H7 (cell line): ENCODE measurements at regions not wholly inside any gene's neighbourhood (a gene's known extent, or its start where the extent isn't known, plus 50 kb on each side); places are given as distances from the start of the nearest gene placed in this dataset.
"Not testable (repeated sequence)": the region's sequence is repeated elsewhere in the genome, so short reads cannot be mapped to it uniquely, and the experiment has no call there.

Experiments
- DNase-seq: peaks from one replicate; pipeline ENCODE4 v3.0.0; 2012
- H3K27me3 ChIP-seq: 2 replicates; pipeline ENCODE4 v1.6.0; 2011; ENCODE audit warnings: mild to moderate bottlenecking, low read length; ENCODE audit not compliant: control insufficient read depth, insufficient read depth
- H3K36me3 ChIP-seq: replicated peaks from 2 replicates; pipeline ENCODE4 v1.5.1; 2011; ENCODE audit warnings: low read length; ENCODE audit not compliant: control insufficient read depth, insufficient read depth
- H3K4me3 ChIP-seq: 2 replicates; pipeline ENCODE4 v1.5.1; 2011; ENCODE audit warnings: low read depth, mild to moderate bottlenecking, control low read depth, low read length, moderate library complexity; ENCODE audit not compliant: insufficient read depth

DNA sequence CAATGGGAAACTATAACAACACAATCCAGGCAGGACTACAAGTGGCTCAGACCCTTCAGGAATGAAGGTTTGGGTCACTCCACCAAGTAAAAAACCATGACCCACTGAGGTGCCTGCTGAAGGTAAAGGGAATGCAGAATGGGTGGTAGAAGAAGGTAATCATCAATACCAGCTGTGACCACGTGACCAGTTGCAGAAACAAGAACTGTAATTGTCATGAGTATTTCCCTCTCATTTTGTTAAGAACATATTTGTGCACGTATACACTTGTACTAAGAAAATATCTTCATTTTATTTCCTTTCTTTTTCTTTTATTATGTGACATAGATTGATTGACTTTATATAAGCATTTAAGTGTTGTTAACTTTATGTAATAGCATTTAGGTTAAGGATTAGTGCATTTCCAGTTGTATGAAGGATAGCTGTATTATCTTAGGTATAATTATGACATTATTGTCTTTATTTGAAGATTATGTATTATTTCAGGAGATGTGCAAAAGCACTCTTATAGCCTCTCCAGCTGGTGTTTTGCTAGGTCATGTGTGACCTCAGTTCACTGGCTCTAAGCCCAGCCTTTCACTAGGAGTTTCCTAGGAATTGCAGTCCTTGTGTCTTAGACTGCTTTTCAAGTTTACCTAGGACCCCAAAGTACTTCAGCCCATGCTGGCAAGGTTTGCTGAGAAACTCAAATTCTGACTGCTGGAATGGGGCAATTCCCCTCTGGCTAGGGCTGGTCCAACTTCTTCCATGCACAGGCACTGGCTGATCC lies 125.7 kb upstream of the DPP10 start:
- H3K36me3 ChIP-seq, result no peaks in the 10 kb centered on the region
- no peaks in the 10 kb centered on the region for H3K27me3 ChIP-seq
- no peak overlapping the region for H3K4me3 ChIP-seq
- no peak for DNase-seq

DNA sequence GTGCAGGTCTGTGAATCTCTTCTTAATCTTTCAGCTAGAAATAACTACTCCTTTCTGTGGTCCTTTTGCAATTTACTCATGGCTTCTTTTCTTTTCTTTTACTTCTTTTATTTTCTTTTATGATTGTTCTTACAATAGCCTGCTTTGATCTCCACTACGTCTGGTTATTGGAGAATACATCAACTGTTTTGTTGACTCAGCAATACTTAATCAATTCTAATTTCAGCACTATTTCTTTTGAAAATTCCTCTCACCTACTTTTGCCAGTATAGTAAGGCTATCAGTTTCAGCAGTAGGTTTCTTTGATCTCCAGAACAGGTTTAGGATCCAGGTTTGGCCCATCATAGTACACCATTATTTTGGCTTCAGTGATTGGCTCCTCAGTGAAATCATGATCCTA lies 111.8 kb upstream of the DPP10 start:
- no peaks in the 10 kb centered on the region for H3K27me3 ChIP-seq
- H3K4me3 ChIP-seq, result no peak overlapping the region
- H3K36me3 ChIP-seq, result no peaks in the 10 kb centered on the region
- no peak for DNase-seq

DNA sequence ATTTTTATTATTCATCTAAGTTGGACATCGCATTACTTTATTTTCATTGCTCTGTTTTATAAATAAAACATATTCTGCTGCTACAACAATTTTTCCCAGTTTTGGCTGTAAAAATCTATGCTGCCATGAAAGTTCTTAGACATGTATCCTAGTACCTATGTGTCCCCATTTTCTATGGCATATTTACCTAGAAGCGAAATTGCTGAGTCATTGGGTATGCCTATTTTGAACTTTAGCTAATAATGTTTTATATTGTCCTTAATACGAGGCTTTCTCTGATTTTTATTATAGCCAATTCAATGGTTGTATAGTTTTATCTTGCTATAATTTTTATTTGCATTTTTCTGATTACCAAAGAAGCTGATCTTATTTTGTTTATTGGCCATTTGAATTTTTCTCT lies 110.5 kb upstream of the DPP10 start:
- Histone ChIP-seq H3K36me3 (no peaks in the 10 kb centered on the region), H3K27me3 (no peaks in the 10 kb centered on the region), H3K4me3 (no peak overlapping the region)
- DNase-seq, result no peak

DNA sequence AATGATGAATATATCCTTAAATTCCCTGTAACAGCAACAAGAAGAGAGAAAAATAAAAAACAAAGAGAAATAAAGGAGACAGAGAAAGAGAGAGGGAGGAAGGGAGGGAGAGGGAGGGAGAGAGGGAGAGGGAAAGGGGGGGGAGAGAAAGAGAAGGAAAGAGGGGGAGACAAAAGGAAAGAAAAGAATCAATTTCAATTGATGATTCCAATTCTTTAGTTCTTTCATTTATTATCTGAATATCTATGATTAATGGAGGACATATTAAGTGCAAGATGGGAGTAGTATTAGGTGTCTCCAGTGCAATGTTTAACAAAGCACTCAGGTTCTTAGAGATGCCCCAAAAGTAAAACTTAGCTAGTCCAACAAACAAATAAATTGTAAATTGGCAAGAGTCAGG lies 97.2 kb upstream of the DPP10 start:
- Histone ChIP-seq H3K4me3 (no peak overlapping the region), H3K36me3 (no peaks in the 10 kb centered on the region), H3K27me3 (no peaks in the 10 kb centered on the region)
- no peak for DNase-seq

DNA sequence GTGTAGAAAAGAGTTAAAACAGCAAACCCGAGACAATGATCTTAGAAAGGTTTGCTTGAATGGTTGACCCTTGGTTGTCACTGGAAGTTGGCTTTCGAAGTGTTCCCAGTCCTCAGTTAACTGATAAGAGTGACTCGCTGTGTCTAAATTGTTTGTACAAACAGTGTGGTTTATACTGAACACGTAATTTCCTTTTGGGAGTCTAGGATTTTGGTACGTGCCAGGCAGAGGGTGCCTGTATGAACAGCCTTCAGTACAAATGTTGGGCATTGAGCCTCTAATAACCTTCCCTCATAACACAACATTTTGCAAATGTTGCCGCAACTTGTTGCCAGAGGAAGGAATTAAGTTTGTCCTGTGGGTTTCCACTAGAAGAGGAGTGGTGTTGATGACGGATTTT lies 95.8 kb upstream of the DPP10 start:
- no peaks in the 10 kb centered on the region for H3K27me3 ChIP-seq
- H3K36me3 ChIP-seq, result no peaks in the 10 kb centered on the region
- no peak for DNase-seq
- H3K4me3 ChIP-seq, result no peak overlapping the region

DNA sequence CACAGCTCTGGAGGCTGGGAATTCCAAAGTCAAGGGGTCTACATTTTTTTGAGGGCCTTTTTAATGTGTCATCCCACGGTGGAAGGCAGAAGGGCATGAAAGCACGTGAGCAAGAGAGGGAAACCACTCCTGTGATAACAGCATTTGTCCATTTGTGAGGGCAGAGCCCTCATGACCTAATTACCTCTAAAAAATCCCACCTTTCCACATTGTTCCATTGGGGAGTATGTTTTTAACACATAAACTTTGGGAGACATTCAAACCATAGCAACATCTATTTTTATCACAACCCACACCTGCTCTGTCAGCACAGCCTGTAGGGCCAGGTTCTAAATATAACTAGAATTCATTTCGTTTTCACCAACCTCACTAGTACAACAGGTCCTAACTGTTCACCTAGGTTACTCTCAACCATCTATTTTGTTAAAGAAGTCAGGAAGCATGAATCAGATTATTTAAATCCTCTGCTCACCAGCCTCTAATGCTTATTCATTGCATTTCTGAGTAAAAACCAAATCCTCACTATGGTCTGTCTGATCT lies 92.2 kb upstream of the DPP10 start:
- H3K36me3 ChIP-seq, result no peaks in the 10 kb centered on the region
- no peaks in the 10 kb centered on the region for H3K27me3 ChIP-seq
- no peak overlapping the region for H3K4me3 ChIP-seq
- no peak for DNase-seq

DNA sequence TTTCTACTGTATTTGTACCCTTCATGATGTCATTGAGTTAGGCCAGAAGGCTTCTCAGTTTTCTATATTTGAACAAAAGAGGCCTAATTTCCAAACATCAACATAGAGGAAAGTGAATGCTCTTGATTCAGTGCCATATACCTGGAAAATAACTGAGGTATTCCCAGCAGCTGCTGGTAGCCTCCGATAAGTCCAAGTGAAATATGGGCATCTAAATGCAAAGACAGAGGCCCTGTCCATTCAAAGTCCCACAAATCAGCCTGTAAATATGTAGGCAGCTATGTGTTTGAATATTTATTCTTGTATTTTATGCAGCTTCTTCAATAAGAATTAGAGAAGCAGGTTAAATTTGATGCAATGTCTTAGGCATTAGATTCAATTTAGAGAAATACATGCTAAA lies 89.5 kb upstream of the DPP10 start:
- no peak for DNase-seq
- Histone ChIP-seq H3K36me3 (no peaks in the 10 kb centered on the region), H3K27me3 (no peaks in the 10 kb centered on the region), H3K4me3 (no peak overlapping the region)

DNA sequence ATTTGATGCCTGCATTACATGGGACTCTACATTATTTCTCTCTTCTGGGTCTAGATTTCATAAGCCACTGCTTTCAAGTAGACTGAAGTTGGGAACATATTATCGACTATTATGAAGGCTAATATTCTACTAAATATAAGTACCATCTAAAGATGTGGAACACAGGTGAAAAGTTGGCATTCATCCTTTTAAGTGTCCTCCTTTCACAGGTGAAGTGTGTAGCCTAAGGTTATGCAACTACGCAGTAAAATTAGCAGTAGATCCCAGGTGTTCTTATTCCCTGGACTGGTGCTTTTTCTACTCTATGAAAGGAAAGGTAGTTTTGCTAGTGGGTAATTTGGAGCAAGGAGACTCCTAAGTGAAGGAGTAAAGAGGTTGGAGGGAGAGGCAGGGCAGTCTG lies 88.2 kb upstream of the DPP10 start:
- no peaks in the 10 kb centered on the region for H3K36me3 ChIP-seq
- no peak for DNase-seq

DNA sequence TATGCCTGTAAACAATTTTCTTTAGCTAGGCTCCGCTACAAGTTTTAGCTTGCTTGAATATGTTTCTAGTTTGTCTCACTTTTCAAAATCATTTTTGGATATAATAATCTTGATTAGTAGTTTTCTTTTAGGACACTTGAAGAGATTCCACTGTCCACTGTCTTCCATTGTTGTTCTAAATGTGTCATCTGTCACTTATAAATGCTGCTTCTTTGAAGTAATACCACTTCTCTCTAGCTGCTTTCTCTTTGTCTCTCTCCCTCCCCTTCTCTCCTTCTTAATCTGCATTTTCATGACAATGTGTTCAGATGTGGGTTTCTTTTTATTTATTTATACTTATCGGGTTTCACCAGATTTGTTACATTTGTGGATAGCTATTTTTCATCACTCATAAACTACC lies 73.7 kb upstream of the DPP10 start:
- Histone ChIP-seq H3K4me3 (no peak overlapping the region), H3K36me3 (no peaks in the 10 kb centered on the region), H3K27me3 (no peaks in the 10 kb centered on the region)
- no peak for DNase-seq

More for the DNA sequence above, 88.2 kb upstream of the DPP10 start:
- Histone ChIP-seq H3K27me3 (no peaks in the 10 kb centered on the region), H3K4me3 (no peak overlapping the region)

DNA sequence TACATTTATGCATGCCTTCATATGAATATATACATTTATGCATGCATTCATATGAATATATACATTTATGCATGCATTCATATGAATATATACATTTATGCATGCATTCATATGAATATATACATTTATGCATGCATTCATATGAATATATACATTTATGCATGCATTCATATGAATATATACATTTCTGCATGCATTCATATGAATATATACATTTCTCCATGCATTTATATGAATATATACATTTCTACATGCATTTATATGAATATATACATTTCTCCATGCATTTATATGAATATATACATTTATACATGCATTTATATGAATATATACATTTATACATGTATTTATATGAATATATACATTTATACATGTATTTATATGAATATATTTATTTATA lies 70.7 kb upstream of the DPP10 start:
- H3K36me3 ChIP-seq, H3K4me3 ChIP-seq, DNase-seq: not testable (repeated sequence)

DNA sequence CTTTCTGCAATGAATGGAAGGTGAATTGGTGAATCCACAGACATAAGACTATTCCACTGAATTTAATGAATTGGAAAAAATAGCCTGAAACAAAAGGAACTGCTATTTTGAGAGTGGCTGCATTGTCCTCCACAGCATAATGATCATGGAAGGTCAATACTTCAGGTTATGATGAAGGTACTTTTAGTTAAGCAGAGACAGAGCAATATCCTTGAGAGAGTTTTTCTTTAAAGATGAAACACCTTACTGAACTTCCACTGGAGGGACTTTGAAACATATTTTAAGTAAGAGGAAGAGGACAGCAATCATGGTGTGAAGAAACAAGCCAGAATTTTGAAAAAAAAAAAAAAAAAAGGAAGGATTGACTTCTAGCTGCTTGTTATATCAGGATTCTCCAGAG lies 68.8 kb upstream of the DPP10 start:
- no peak for DNase-seq
- Histone ChIP-seq H3K27me3 (no peaks in the 10 kb centered on the region), H3K36me3 (no peaks in the 10 kb centered on the region), H3K4me3 (no peak overlapping the region)

More for the DNA sequence above, 70.7 kb upstream of the DPP10 start:
- H3K27me3 ChIP-seq, result not testable (repeated sequence)

DNA sequence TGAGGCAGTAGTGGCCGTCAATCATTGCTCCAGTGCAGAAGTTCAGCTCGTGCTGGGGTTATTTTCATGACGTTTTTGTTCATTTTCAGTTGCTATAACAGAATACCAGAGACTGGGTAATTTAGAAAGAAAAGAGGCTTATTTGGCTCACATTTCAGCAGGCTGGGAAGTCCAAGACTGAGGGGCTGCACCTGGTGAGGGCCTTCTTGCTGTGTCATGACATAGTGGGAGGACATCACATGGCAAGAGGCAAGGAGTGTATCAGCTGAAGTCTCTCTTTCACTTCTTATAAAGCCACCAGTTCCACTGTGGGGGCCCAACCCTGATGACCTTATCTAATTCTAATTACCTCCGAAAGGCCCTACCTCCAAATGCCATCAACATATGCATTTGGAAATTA lies 58.0 kb upstream of the DPP10 start:
- Histone ChIP-seq H3K27me3 (no peaks in the 10 kb centered on the region), H3K4me3 (no peak overlapping the region), H3K36me3 (no peaks in the 10 kb centered on the region)
- DNase-seq, result no peak

DNA sequence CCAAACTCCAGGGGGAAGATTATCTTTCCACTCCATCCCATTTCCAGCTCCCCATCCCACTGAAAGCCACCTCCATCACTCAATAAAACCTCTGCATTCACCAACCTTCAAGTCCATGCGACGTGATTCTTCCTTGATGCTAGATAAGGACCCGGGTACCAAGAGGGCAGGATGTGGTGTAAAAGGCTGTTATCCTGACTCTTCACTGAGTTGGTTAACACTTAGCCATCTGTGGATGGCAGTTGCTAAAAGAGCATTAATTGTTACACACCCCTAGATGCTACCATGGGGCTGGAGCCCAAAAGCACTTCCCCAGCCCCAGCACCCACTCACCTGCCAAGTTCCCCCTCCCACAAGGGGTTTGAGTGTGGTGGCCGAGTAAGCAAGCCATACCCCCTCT lies 53.4 kb upstream of the DPP10 start:
- Histone ChIP-seq H3K27me3 (no peaks in the 10 kb centered on the region), H3K36me3 (no peaks in the 10 kb centered on the region), H3K4me3 (no peak overlapping the region)
- DNase-seq, result no peak
